Activated T-helper 1 cell treated with anti-CD3 and anti-CD28 coated beads, Interleukin-2, amount 50 U/mL, for 16 hours (primary cell): ENCODE measurements at regions not wholly inside any gene's neighbourhood (a gene's known extent, or its start where the extent isn't known, plus 50 kb on each side); places are given as distances from the start of the nearest gene placed in this dataset.

Experiments used
- DNase-seq, 2 donors: peaks; one replicate each; pipeline ENCODE4 v3.0.0-alpha.2; 2020; ENCODE audit warnings: low read depth in 1 of 2, low spot score in 1 of 2

GRCh38 chr2:47266939-47267710 is 90.8 kb upstream of the CALM2 start:
- no peak for DNase-seq

GRCh38 chr2:47265751-47266231 is 89.5 kb upstream of the CALM2 start:
- no peak for DNase-seq

DNA sequence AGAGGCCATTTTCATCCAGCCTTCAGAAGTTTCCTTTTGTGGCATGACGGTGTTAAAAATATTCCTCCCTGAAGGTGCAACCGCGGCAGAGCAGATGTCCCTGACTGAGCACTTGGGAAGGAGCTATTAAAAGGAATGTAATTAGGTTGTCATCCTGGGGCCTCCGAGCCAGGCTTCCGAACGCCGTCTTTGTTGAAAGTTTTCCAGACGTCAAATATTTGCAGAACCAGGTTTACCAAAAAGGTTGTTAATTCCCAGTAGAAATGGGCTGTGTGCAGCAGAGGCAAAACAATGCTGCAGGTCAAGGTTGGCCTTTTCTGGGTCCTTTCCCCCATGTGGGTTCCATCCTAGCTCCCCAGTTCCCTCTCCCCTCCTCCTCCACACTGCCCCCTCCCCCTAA is 88.8 kb upstream of the CALM2 start:
- DNase-seq, result no peak

DNA sequence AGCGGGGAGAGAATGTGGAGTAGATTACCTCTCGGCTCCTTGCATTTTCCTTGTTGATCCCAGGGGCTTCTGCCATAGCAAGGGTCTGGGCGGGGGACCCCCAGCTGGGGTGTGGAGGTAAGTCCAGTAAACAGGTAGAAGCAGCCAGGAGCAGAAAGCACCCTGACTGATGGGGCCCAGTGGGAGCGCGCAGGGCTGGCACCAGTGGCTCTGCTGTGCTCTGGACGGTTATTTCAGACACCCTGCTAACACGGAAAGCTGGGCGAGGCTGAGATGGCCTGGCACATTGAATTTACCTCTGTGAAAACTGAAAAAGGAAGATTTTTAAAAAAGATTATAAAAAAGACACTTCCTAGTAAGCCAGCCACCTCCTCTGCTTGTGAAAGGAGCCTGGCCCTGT is 88.4 kb upstream of the CALM2 start:
- DNase-seq, result no peak

DNA sequence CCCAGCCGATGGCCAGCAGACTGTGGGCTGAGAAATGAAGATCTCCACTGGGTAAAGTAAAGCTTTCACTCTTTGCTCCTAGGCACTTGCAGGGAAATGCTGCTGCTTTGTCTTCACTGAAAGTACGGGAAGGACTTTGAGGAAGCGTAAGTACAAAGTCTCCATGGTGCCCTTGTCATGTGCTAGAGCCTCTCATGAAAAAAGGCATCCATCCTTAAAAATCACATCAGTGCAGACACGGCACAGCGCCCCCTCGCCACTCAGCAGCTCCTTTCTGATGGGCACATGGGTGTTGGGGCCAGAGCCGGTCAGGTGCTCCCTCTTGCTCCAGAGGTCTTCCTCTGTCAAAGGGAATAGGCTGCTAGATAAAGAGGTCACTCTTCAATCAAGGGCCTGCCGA is 87.8 kb upstream of the CALM2 start:
- no peak for DNase-seq

DNA sequence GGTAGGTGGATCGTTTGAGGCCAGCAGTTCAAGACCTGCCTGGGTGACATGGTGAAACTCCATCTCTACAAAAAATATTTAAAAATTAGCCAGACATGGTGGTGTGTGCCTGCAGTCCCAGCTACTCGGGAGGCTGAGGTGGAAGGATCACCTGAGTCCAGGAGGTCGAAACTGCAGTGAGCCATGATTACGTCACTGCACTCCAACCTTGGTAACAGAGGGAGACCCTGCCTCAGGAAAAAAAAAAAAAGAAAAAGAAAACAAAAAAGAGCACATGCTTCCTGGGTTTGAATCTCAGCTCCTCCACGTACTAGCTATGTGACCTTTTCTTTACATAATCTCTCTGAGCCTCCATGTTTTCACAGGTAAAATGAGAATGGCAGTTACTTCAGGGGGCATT is 86.3 kb upstream of the CALM2 start:
- no peak for DNase-seq

GRCh38 chr2:47260971-47261370 is 84.7 kb upstream of the CALM2 start:
- no peak for DNase-seq

GRCh38 chr2:47259829-47260228 is 83.5 kb upstream of the CALM2 start:
- DNase-seq, result no peak

DNA sequence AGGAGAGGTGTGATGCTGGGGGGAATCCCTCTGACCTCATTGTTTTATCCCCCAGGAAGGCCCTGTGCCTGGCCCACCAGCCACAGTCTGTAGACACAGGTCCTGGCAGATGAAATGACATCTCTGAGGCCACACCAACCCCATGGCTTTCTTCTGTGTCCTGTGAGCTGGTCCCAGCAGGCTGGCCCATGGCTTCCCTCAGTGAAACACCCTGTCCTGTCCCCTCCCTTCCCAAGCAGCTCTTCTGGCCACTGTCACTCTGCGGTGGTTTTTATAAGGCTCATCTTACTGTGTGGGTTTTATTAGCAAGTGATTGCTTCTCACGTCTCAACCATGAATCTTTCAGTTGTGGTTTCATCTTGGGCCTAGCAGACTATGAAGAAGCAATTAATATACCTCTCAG is 81.6 kb upstream of the CALM2 start:
- no peak for DNase-seq

DNA sequence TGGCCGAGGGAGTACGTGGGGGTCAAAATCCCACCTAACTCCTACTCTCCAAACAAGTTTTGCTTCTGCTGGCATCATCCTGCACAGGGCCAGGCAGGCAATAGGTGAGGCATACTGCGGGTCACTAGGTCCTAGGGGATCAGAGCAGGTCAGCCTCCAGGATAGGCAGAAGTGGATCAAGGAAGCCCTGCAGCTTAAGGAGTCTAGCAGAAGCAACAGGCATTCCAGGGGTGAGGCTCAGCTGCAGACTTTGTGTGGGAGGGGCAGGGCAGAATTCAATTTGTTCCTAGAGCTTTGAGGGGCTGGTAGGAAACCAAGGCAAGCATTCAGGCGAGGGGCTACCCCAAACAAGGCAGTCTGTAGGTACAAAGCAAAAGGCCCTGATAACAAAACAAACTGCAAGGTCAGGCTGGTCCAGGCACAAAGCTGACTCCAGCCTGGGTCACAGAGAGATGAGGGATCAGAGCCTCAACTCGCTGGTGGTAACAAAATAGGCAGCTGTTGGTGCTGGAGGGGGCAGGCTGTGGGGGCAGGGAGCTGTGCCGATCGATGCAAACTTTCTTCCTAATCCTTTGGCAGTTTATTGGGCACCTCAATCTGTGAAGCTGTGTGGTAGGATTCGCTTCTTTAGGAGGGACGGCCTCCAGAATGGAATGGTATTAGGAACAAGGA is 80.2 kb upstream of the CALM2 start:
- no peak for DNase-seq

GRCh38 chr2:47255794-47256193 is 79.5 kb upstream of the CALM2 start:
- DNase-seq, result no peak

DNA sequence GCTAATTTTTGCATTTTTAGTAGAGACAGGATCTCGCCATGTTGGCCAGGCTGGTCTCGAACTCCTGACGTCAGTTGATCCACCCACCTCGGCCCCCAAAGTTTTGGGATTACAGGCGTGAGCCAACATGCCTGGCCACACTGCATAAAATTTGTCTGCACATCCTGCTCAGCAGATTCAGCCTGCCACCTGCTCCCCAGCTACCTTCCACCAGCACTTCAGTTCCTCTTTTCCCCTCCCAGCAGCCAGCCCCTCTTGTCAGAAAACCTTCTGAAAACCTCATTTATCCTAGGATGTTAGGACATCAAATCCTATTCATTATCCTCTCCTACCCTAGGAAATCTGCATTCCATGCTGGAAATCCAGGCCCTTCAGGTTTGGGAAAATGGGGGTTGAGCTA is 78.2 kb upstream of the CALM2 start:
- DNase-seq, result no peak

DNA sequence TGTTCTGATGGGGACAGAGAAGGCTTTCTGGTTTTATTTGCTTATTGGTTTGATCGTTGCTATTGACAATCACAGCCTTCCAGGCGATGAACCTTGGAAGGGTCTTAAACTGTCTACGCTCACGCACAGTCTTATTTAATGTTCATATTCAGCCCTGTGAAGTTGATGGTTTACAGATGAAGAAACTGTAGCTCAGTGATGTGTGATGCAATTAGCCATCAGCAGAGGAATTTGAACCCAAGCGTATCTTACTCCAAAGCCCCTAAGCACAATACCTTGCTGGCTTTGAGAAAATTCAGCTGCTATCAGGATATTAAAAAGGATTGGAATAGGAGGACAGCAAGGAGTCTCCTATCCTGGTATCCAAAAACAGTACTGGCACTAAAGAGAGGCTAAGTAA is 77.1 kb upstream of the CALM2 start:
- no peak for DNase-seq

DNA sequence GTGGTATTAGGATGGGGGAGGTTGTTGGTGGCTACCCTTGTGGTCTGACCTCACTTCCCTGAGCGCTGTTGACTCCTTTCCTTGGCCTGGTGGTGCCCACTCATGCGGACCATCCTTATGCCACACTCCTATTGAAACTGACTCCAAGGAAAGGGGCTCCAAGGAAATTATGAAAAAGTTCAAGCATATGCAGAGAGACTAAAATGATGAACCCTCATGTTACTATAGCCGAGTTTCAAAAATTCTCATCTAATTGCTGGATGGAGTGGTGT is 75.0 kb upstream of the CALM2 start:
- no peak for DNase-seq

DNA sequence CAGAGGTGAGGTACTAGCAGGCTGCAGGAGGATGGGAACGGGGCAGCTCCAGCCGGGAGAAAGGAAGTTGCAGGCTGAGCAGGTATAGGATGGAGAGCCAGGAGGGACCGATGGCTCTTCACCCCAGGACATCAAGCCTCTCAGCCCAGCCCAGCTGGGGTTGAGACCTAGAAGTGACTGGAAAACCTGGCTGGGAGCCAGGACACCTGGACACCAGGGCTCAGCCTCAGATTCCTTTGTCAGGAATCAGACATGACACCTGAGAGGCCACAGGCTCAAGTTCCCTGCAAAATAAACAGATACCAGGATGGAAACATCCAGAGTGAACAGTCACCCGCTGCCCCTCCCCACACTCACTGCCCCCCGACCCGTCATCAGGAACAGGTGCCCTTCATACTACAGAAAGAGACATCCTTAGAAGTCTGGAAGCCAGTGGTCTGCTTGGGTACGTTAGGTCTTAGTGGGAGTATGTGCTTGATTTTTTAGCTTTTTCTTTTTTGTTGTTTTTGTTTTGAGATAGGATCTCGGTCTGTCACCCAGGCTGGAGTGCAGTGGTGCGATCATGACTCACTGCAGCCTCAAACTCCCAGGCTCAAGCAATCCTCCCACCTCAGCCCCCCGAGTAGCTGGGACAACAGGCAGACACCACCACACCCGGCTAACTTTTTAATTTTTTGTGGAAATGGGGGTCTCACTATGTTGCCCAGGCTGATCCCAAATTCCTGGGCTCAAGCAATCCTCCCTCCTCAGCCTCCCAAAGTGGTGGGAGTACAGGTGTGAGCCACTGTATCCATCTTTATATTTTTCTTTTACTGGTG is 74.5 kb upstream of the CALM2 start:
- DNase-seq, result no peak

- no peak for DNase-seq
Observed at GRCh38 chr2:47249931-47250330, 73.6 kb upstream of the CALM2 start.

DNA sequence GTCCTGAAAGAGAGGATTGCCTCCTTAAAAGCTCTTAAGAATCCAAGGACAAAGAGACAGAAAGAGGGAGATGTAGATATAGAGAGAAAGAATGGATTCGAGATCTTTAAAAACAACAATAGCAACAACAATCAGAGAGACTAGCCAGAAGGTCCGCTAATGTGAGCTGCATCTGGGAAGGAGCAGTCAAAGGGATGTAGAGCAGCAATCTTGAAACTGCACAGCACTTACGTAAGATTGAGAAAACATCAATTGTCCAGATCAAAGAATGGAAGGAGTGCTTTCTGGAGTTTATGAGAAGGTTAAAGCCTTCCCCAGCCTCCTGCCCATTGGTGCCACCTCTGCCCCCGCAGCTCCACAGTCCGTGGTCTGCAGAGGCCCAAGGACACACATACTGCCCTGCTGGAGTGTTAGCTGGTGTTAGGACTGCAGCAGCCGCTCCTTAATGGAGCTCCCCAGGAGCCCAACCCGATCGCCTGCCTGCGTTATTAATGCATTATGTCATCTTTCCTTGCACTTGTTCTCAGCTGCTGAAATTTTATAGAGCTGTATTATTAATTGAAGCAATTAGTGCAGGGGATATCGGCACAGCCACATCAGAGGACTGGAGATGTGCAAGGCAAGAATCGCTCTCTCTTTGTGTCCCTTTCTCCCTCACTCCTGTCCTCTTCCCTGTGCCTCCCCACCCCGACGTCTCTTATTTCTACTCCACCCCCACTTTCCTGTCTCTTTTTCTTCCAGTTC is 73.0 kb upstream of the CALM2 start:
- no peak for DNase-seq

DNA sequence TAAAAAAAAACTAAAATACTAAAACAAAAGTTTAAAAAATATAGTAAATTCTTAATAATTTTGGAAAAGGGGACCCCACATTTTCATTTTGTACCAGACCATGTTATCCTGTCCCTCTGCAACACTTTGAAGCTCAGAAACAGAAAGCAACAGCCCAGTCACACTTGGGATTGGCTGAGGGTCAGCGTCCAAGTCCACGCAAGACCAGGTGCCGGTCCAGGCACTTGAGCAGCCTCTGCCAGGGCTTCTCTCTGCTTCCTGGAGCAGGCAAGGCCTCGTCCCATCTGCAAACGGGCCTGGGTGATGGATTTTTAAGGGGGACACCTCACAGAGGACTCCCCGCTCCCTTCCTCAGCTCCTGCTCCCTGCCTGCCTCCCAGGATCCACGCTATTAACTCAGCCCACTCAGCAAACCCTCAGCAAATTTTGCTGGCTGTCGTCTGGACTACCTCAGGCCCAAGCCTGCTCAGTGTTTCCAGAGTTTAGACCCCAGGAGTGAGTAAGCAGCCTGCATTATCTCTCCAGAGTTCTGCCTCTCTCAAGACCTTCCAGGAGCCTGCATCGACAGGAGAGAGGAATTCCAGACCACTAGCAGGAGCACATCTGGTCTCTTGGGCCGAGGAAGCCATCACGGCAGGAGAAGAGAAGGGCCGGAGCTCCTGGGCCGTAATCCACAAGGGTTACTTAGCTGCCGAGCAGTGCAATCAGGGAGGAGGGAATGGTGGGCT is 67.4 kb upstream of the CALM2 start:
- DNase-seq, result no peak

DNA sequence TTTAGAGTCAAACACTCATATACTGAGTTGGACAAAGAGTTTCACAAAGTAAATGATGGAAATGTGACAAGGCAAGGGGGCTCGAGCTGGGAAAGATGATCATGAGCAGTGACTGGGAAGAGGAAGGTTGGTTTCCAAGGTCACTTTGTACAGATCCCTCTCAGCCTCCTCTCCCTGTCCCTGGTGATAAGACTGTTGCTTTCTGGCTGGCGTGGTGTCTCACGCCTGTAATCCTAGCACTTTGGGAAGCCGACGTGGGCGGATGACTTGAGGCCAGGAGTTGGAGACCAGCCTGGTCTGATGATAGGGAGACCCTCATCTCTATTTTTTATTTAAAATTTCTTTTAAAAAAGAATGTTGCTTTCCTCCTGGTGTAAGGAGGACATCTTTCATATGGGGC is 65.4 kb upstream of the CALM2 start:
- DNase-seq, result no peak

DNA sequence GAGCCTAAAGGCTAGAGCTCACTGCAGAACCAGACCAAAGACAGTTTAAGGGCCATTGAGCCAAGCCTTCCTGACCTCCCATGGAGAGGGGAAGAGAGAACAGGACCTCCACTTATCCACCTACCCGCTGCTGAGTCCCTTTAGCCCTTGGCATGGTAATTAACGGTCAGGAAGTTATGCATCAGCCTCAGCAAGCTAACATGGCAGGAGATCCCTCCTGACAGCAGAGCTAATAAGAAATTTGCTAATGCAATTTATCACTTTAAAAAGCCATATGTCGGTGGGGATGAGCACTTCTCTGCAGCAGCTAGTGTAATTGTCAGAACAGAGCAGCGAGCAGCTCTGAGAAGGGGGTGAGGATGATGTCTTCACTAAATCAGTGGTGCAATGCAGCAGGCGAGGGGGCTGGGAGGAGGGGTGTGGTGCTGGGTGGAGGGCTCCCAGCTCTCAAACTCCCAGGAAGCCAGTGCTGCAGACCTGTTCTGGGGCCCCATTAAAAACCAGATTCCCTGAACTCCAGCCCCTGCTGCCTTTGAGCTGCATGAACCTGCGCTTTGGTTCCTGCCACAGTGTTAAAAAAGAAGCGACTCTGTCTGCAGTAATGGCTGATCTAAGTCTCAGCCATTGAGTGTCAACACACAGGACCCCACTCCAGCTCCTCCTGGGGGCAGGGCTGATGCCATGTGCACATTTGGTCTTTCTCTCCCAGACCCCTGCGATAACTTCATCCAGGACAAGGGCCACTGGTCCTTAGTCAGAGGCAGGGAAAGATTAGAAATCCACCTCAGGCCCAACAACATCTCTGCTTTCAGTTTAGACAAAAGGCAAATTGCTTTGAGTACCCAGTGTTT is 63.0 kb upstream of the CALM2 start:
- no peak for DNase-seq
